ENCODE measurements at regions not wholly inside any gene's neighbourhood (a gene's known extent, or its start where the extent isn't known, plus 50 kb on each side); places are given as distances from the start of the nearest gene placed in this dataset.
A peak's percentile ranks its signal among the peaks of the same experiment; 100 is the strongest.

GRCh38 chr18:8911408-8912340 lies 190.8 kb upstream of the NDUFV2 start (continued):
- TF ChIP-seq SP140L (CRISPR knock-in tag; IDR thresholded peaks at IDR 0.05; ENCODE audit: borderline replicate concordance) (no peak), ZNF451 (CRISPR knock-in tag; IDR thresholded peaks at IDR 0.05) (no peak), TP53 (CRISPR knock-in tag; conservative IDR thresholded peaks at IDR 0.05) (no peak), TBL1XR1 (IDR thresholded peaks at IDR 0.05; ENCODE audit: borderline replicate concordance, low read length, partially characterized antibody) (no peak)

GRCh38 chr18:8912348-8913326 lies 189.9 kb upstream of the NDUFV2 start:
- in situ Hi-C loops (cut with HindIII; ENCODE audit: extremely low pct_ligation_motif_present, low pct_unique_long_range_greater_than_20kb), result no loop called here
- no peak overlapping the region for H3K27ac ChIP-seq (ENCODE audit: extremely low read length, insufficient read depth, low read length)
- no peaks in the 10 kb centered on the region for H3K36me3 ChIP-seq (replicated peaks in 1 of 2; ENCODE audit: control insufficient read depth in 1 of 2, insufficient read depth in 2 of 2, low read length in 2 of 2)
- ATAC-seq (peak; percentile 69), FAIRE-seq (no peak), DNase-seq (ENCODE audit: low spot score) (no peak)
- no peaks in the 10 kb centered on the region for H4K20me1 ChIP-seq (ENCODE audit: insufficient read depth, low read length)
- H3K4me3 ChIP-seq (replicated peaks in 1 of 3; ENCODE audit: insufficient read depth in 1 of 3, low read depth in 2 of 3, low read length in 3 of 3), result no peak overlapping the region
- no TSS peak for BruUV-seq (replicated peaks)
- intact Hi-C loops (cut with micrococcal nuclease; ENCODE audit: unreplicated experiment), result no loop called here
- H3K4me1 ChIP-seq (ENCODE audit: insufficient read depth, low read length), result no peaks in the 10 kb centered on the region; the same call in 1 of the 2 replicates
- ChIA-PET POLR2A (no interaction called here), CTCF (ENCODE audit: low intra/inter-chr PET ratio, low total read pairs) (no interaction called here)
- H3K27me3 ChIP-seq (ENCODE audit: control insufficient read depth in 1 of 2, insufficient read depth in 2 of 2, low read length in 2 of 2), result peaks cover 0 to 10% of the 10 kb centered on the region in 2 experiments; a peak in 1 of 5 replicates
- 47% methylated on average over 9 of the region's 17 CpGs for WGBS (ENCODE audit: low lambda C conversion rate)
- H2AFZ ChIP-seq (ENCODE audit: low read length), result no peak overlapping the region
- no peak overlapping the region for H3K9ac ChIP-seq (ENCODE audit: insufficient read depth, low read depth, low read length)
- H3K4me2 ChIP-seq (ENCODE audit: low read depth, low read length), result no peak overlapping the region
- no peaks in the 10 kb centered on the region for H3K9me3 ChIP-seq (ENCODE audit: low read length)
- no peaks in the 10 kb centered on the region for H3K79me2 ChIP-seq (ENCODE audit: insufficient read depth, low read length)
- TF ChIP-seq ZBTB7A (CRISPR knock-in tag; IDR thresholded peaks at IDR 0.05) (no peak), XRCC5 (optimal IDR thresholded peaks at IDR 0.05; ENCODE audit: low read length) (peak; percentile 21), TBX2 (CRISPR knock-in tag; IDR thresholded peaks at IDR 0.05; ENCODE audit: borderline replicate concordance) (no peak), ZZZ3 (CRISPR knock-in tag; IDR thresholded peaks at IDR 0.05; ENCODE audit: borderline replicate concordance) (no peak), SOX5 (CRISPR knock-in tag; IDR thresholded peaks at IDR 0.05; ENCODE audit: borderline replicate concordance) (no peak)
- TF ChIP-seq, protein P1, sequence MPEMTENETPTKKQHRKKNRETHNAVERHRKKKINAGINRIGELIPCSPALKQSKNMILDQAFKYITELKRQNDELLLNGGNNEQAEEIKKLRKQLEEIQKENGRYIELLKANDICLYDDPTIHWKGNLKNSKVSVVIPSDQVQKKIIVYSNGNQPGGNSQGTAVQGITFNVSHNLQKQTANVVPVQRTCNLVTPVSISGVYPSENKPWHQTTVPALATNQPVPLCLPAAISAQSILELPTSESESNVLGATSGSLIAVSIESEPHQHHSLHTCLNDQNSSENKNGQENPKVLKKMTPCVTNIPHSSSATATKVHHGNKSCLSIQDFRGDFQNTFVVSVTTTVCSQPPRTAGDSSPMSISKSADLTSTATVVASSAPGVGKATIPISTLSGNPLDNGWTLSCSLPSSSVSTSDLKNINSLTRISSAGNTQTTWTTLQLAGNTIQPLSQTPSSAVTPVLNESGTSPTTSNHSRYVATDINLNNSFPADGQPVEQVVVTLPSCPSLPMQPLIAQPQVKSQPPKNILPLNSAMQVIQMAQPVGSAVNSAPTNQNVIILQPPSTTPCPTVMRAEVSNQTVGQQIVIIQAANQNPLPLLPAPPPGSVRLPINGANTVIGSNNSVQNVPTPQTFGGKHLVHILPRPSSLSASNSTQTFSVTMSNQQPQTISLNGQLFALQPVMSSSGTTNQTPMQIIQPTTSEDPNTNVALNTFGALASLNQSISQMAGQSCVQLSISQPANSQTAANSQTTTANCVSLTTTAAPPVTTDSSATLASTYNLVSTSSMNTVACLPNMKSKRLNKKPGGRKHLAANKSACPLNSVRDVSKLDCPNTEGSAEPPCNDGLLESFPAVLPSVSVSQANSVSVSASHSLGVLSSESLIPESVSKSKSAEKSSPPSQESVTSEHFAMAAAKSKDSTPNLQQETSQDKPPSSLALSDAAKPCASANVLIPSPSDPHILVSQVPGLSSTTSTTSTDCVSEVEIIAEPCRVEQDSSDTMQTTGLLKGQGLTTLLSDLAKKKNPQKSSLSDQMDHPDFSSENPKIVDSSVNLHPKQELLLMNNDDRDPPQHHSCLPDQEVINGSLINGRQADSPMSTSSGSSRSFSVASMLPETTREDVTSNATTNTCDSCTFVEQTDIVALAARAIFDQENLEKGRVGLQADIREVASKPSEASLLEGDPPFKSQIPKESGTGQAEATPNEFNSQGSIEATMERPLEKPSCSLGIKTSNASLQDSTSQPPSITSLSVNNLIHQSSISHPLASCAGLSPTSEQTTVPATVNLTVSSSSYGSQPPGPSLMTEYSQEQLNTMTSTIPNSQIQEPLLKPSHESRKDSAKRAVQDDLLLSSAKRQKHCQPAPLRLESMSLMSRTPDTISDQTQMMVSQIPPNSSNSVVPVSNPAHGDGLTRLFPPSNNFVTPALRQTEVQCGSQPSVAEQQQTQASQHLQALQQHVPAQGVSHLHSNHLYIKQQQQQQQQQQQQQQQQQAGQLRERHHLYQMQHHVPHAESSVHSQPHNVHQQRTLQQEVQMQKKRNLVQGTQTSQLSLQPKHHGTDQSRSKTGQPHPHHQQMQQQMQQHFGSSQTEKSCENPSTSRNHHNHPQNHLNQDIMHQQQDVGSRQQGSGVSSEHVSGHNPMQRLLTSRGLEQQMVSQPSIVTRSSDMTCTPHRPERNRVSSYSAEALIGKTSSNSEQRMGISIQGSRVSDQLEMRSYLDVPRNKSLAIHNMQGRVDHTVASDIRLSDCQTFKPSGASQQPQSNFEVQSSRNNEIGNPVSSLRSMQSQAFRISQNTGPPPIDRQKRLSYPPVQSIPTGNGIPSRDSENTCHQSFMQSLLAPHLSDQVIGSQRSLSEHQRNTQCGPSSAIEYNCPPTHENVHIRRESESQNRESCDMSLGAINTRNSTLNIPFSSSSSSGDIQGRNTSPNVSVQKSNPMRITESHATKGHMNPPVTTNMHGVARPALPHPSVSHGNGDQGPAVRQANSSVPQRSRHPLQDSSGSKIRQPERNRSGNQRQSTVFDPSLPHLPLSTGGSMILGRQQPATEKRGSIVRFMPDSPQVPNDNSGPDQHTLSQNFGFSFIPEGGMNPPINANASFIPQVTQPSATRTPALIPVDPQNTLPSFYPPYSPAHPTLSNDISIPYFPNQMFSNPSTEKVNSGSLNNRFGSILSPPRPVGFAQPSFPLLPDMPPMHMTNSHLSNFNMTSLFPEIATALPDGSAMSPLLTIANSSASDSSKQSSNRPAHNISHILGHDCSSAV (CRISPR knock-in tag; IDR thresholded peaks at IDR 0.05; ENCODE audit: borderline replicate concordance), result no peak
